H9 (cell line): ENCODE measurements at regions not wholly inside any gene's neighbourhood (a gene's known extent, or its start where the extent isn't known, plus 50 kb on each side); places are given as distances from the start of the nearest gene placed in this dataset.
"Not testable (repeated sequence)": the region's sequence is repeated elsewhere in the genome, so short reads cannot be mapped to it uniquely, and the experiment has no call there.

Experiments
- DNase-seq: peaks from one replicate; pipeline ENCODE4 v3.0.0-alpha.2; 2017
- H2AFZ ChIP-seq: one replicate; pipeline ENCODE4 v1.6.1; 2013; ENCODE audit warnings: mild to moderate bottlenecking, low read length, control low read depth, moderate library complexity
- H2AK5ac ChIP-seq: 2 replicates; pipeline ENCODE4 v1.6.1; 2013; ENCODE audit warnings: low read length, control low read depth, mixed read lengths; ENCODE audit not compliant: insufficient read length
- H2BK120ac ChIP-seq: one replicate; pipeline ENCODE4 v1.6.1; 2013; ENCODE audit warnings: low read depth, mild to moderate bottlenecking, low read length, control low read depth, inconsistent platforms; ENCODE audit not compliant: poor library complexity, severe bottlenecking
- H2BK12ac ChIP-seq: 2 replicates; pipeline ENCODE4 v1.6.1; 2013; ENCODE audit warnings: low read length, control low read depth, mixed read lengths, low read depth; ENCODE audit not compliant: insufficient read length
- H2BK15ac ChIP-seq: 2 replicates; pipeline ENCODE4 v1.6.1; 2013; ENCODE audit warnings: low read depth, low read length, control low read depth
- H2BK20ac ChIP-seq: one replicate; pipeline ENCODE4 v1.6.1; 2013; ENCODE audit warnings: low read depth, mild to moderate bottlenecking, low read length, control low read depth, inconsistent platforms; ENCODE audit not compliant: poor library complexity, severe bottlenecking
- H2BK5ac ChIP-seq: 2 replicates; pipeline ENCODE4 v1.6.1; 2013; ENCODE audit warnings: low read length, control low read depth, mixed read lengths; ENCODE audit not compliant: insufficient read length
- H3K14ac ChIP-seq: 2 replicates; pipeline ENCODE4 v1.6.1; 2013; ENCODE audit warnings: low read length, control low read depth; ENCODE audit not compliant: insufficient read depth
- H3K18ac ChIP-seq: 2 replicates; pipeline ENCODE4 v1.6.1; 2013; ENCODE audit warnings: low read depth, mild to moderate bottlenecking, mixed read lengths, low read length, control low read depth; ENCODE audit not compliant: insufficient read length
- H3K23ac ChIP-seq: 2 replicates; pipeline ENCODE4 v1.6.1; 2013; ENCODE audit warnings: low read length, control low read depth, mixed read lengths, low read depth; ENCODE audit not compliant: insufficient read length
- H3K23me2 ChIP-seq: 2 replicates; pipeline ENCODE4 v1.6.1; 2013; ENCODE audit warnings: low read depth, mild to moderate bottlenecking, mixed read lengths, low read length, control low read depth; ENCODE audit not compliant: insufficient read length, poor library complexity, severe bottlenecking
- H3K27ac ChIP-seq: 2 replicates; pipeline ENCODE4 v1.5.1; 2013; ENCODE audit warnings: low read length, control low read depth, mixed read lengths, low read depth; ENCODE audit not compliant: insufficient read length
- H3K27me3 ChIP-seq: 2 replicates; pipeline ENCODE4 v1.6.1; 2013; ENCODE audit warnings: low read length, control low read depth, inconsistent platforms; ENCODE audit not compliant: insufficient read depth
- H3K4ac ChIP-seq: 2 replicates; pipeline ENCODE4 v1.6.1; 2013; ENCODE audit warnings: low read depth, mild to moderate bottlenecking, control low read depth, inconsistent platforms, low read length, moderate library complexity
- H3K4me1 ChIP-seq: 2 replicates; pipeline ENCODE4 v1.6.1; 2013; ENCODE audit warnings: low read length, control low read depth, inconsistent platforms; ENCODE audit not compliant: insufficient read depth
- H3K4me2 ChIP-seq: 2 replicates; pipeline ENCODE4 v1.6.1; 2013; ENCODE audit warnings: low read length, control low read depth, mixed read lengths; ENCODE audit not compliant: insufficient read length, insufficient read depth
- H3K56ac ChIP-seq: 2 replicates; pipeline ENCODE4 v1.6.1; 2013; ENCODE audit warnings: low read depth, mild to moderate bottlenecking, mixed read lengths, low read length, control low read depth; ENCODE audit not compliant: insufficient read length
- H3K79me1 ChIP-seq: 2 replicates; pipeline ENCODE4 v1.6.1; 2013; ENCODE audit warnings: low read depth, mild to moderate bottlenecking, moderate library complexity, low read length, control low read depth, inconsistent platforms; ENCODE audit not compliant: insufficient read depth, poor library complexity, severe bottlenecking
- H3K79me2 ChIP-seq: 2 replicates; pipeline ENCODE4 v1.6.1; 2013; ENCODE audit warnings: low read length, control low read depth, inconsistent platforms; ENCODE audit not compliant: insufficient read depth
- H3K9ac ChIP-seq: 2 replicates; pipeline ENCODE4 v1.6.1; 2013; ENCODE audit warnings: low read length, control low read depth, mixed read lengths; ENCODE audit not compliant: insufficient read length; ENCODE audit errors: extremely low read depth
- H3K9me3 ChIP-seq: one replicate; pipeline ENCODE4 v1.6.1; 2013; ENCODE audit warnings: low read depth, low read length, inconsistent platforms; ENCODE audit not compliant: control insufficient read depth
- H3T11ph ChIP-seq: one replicate; pipeline ENCODE4 v1.6.1; 2013; ENCODE audit warnings: mild to moderate bottlenecking, low read length, control low read depth, inconsistent platforms
- H4K20me1 ChIP-seq: one replicate; pipeline ENCODE4 v1.6.1; 2013; ENCODE audit not compliant: control insufficient read depth, insufficient read length, insufficient read depth
- H4K5ac ChIP-seq: 2 replicates; pipeline ENCODE4 v1.6.1; 2013; ENCODE audit warnings: low read depth, mild to moderate bottlenecking, mixed read lengths, low read length, control low read depth; ENCODE audit not compliant: insufficient read length
- H4K8ac ChIP-seq: replicated peaks from 2 replicates; pipeline ENCODE4 v1.6.1; 2013; ENCODE audit warnings: low read length, control low read depth, mixed read lengths, low read depth; ENCODE audit not compliant: insufficient read length
- H4K91ac ChIP-seq: 2 replicates; pipeline ENCODE4 v1.6.1; 2013; ENCODE audit warnings: low read depth, mild to moderate bottlenecking, moderate library complexity, mixed read lengths, low read length, control low read depth; ENCODE audit not compliant: insufficient read length
- H3K27ac Mint-ChIP-seq, 3 experiments: 2 replicates in 2 of 3; 3 replicates in 1 of 3; pipeline ENCODE4 v1.8.0; 2020 to 2021; ENCODE audit warnings: mixed read lengths in 3 of 3, mild to moderate bottlenecking in 1 of 3, moderate library complexity in 1 of 3
- H3K27me3 Mint-ChIP-seq: 2 replicates; pipeline ENCODE4 v1.8.0; 2021; ENCODE audit warnings: low read depth, mild to moderate bottlenecking, moderate library complexity, mixed read lengths
- H3K36me3 Mint-ChIP-seq, 3 experiments: 2 replicates in 2 of 3; 3 replicates in 1 of 3; pipeline ENCODE4 v1.8.0; 2020 to 2021; ENCODE audit warnings: low read depth in 3 of 3, mixed read lengths in 3 of 3; ENCODE audit not compliant: insufficient read depth in 1 of 3
- H3K4me1 Mint-ChIP-seq, 2 experiments: 2 replicates each; pipeline ENCODE4 v1.8.0; 2020; ENCODE audit warnings: mixed read lengths in 2 of 2
- H3K4me3 Mint-ChIP-seq, 2 experiments: 2 replicates in 1 of 2; 3 replicates in 1 of 2; pipeline ENCODE4 v1.8.0; 2020 to 2021; ENCODE audit warnings: mild to moderate bottlenecking in 2 of 2, mixed read lengths in 2 of 2, moderate library complexity in 1 of 2
- H3K9me3 Mint-ChIP-seq, 2 experiments: 2 replicates in 1 of 2; 3 replicates in 1 of 2; pipeline ENCODE4 v1.8.0; 2020; ENCODE audit warnings: mild to moderate bottlenecking in 2 of 2, mixed read lengths in 2 of 2, moderate library complexity in 1 of 2
- WGBS: extraction: QIAGEN DNeasy Blood & Tissue Kit; methylation state at CpG from one replicate; pipeline ENCODE4 v1.1.7; 2013; ENCODE audit warnings: missing lambda C conversion rate, low lambda C conversion rate, mixed read lengths; ENCODE audit not compliant: insufficient read length; ENCODE audit errors: extremely low coverage; 5-methylcytosine and 5-hydroxymethylcytosine counted together
- TF ChIP-seq, protein P1 (sequence below): fragments of 200-600 bp; sonication (generic); conservative IDR thresholded peaks from 3 replicates; pipeline ENCODE4 v1.8.0; 2021; ENCODE audit warnings: antibody characterized with exemption, mild to moderate bottlenecking

DNA sequence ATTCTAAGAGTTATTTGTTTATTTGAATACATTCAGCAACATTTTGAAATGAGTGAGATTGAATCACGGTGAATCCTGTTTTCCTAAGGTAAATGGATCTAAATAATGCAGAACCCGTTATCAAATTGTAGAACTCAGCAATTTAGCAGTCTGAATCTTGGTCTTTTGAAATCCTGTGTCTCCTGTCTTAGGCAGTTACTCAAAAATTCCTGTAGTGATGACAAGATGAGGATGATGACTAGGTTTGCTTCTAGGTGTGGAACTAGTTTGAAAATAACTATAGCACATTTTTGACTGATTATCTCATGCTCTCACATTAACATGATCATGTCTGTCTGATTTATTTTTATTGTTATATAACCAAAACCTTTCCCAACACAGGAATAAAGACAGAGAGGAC, 115.0 kb downstream of the RAP2B start:
- Histone ChIP-seq H3K9ac (no peak overlapping the region), H4K20me1 (no peaks in the 10 kb centered on the region), H3K23ac (no peak overlapping the region), H3K9me3 (no peaks in the 10 kb centered on the region), H3K56ac (no peak overlapping the region), H4K8ac (no peak overlapping the region), H3K4me2 (no peak overlapping the region), H4K91ac (no peak overlapping the region), H3K79me1 (no peaks in the 10 kb centered on the region), H2AK5ac (no peak overlapping the region), H4K5ac (no peak overlapping the region), H3K27me3 (no peaks in the 10 kb centered on the region), H2BK120ac (no peak overlapping the region), H2AFZ (no peak overlapping the region), H3K27ac (no peak overlapping the region), H2BK15ac (no peak overlapping the region), H3K4me1 (no peaks in the 10 kb centered on the region), H3T11ph (no peak overlapping the region), H3K79me2 (no peaks in the 10 kb centered on the region), H3K18ac (no peak overlapping the region), H2BK12ac (no peak overlapping the region), H2BK5ac (no peak overlapping the region), H3K23me2 (no peaks in the 10 kb centered on the region), H3K4ac (no peak overlapping the region), H3K14ac (no peak overlapping the region), H2BK20ac (no peak overlapping the region)
- TF ChIP-seq, protein P1, sequence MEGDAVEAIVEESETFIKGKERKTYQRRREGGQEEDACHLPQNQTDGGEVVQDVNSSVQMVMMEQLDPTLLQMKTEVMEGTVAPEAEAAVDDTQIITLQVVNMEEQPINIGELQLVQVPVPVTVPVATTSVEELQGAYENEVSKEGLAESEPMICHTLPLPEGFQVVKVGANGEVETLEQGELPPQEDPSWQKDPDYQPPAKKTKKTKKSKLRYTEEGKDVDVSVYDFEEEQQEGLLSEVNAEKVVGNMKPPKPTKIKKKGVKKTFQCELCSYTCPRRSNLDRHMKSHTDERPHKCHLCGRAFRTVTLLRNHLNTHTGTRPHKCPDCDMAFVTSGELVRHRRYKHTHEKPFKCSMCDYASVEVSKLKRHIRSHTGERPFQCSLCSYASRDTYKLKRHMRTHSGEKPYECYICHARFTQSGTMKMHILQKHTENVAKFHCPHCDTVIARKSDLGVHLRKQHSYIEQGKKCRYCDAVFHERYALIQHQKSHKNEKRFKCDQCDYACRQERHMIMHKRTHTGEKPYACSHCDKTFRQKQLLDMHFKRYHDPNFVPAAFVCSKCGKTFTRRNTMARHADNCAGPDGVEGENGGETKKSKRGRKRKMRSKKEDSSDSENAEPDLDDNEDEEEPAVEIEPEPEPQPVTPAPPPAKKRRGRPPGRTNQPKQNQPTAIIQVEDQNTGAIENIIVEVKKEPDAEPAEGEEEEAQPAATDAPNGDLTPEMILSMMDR, result no peak
- H3K36me3 Mint-ChIP-seq, result no peaks in the 10 kb centered on the region
- WGBS, result no CpG with 5 or more reads among the region's 2 CpGs
- H3K27ac Mint-ChIP-seq, result no peak overlapping the region
- no peak overlapping the region for H3K4me3 Mint-ChIP-seq
- DNase-seq, result no peak
- no peaks in the 10 kb centered on the region for H3K4me1 Mint-ChIP-seq
- H3K9me3 Mint-ChIP-seq, result no peaks in the 10 kb centered on the region; a peak in 1 of 5 replicates
- H3K27me3 Mint-ChIP-seq, result no peaks in the 10 kb centered on the region

GRCh38 chr3:153281236-153281997, 119.4 kb downstream of the RAP2B start:
- H3K14ac ChIP-seq, H4K91ac ChIP-seq, H2BK12ac ChIP-seq, H4K20me1 ChIP-seq, H3T11ph ChIP-seq, H3K27ac ChIP-seq, H3K79me2 ChIP-seq, H3K9me3 ChIP-seq, H3K27me3 ChIP-seq, H3K27ac Mint-ChIP-seq, H3K4me3 Mint-ChIP-seq, H3K4me1 Mint-ChIP-seq, H3K9me3 Mint-ChIP-seq, H3K18ac ChIP-seq, H2AFZ ChIP-seq, H4K5ac ChIP-seq, H2BK120ac ChIP-seq, H3K79me1 ChIP-seq, H2BK20ac ChIP-seq, H3K23me2 ChIP-seq, H2BK15ac ChIP-seq, DNase-seq, H3K56ac ChIP-seq, H3K9ac ChIP-seq, H3K23ac ChIP-seq, H3K4me1 ChIP-seq, H2BK5ac ChIP-seq, H3K27me3 Mint-ChIP-seq, H3K4ac ChIP-seq, H2AK5ac ChIP-seq, H3K4me2 ChIP-seq, H4K8ac ChIP-seq, H3K36me3 Mint-ChIP-seq: not testable (repeated sequence)
- no CpG with 5 or more reads among the region's 29 CpGs for WGBS
